Activated effector memory CD4-positive, alpha-beta T cell treated with anti-CD3 and anti-CD28 coated beads, Interleukin-2, amount 50 U/mL, for 16 hours (primary cell): ENCODE measurements at regions not wholly inside any gene's neighbourhood (a gene's known extent, or its start where the extent isn't known, plus 50 kb on each side); places are given as distances from the start of the nearest gene placed in this dataset.
A peak's percentile ranks its signal among the peaks of the same experiment; 100 is the strongest.
"Not testable (repeated sequence)": the region's sequence is repeated elsewhere in the genome, so short reads cannot be mapped to it uniquely, and the experiment has no call there.

Experiments used
- DNase-seq: peaks from one replicate; pipeline ENCODE4 v3.0.0-alpha.2; 2020

DNA sequence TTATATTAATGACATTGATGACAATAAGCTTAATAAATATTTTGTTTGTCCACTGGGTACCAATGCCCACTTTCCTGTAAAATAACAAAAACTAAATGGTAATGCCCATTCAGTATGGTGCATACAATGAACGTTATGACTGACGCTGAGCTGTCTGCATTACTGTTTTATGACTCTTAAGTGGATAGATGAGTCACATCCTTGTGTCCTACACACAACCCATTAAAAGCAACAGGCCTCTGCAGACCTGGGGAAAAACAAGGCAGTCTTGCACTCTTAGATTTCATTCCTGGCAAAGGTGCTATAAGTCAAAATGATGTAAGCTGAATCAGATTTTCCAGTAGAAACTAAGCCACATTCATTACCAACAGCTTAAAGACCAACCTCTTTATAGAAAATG is 176.3 kb upstream of the TMEM45B start:
- no peak for DNase-seq

GRCh38 chr11:129640671-129641070 is 175.0 kb upstream of the TMEM45B start:
- no peak for DNase-seq

DNA sequence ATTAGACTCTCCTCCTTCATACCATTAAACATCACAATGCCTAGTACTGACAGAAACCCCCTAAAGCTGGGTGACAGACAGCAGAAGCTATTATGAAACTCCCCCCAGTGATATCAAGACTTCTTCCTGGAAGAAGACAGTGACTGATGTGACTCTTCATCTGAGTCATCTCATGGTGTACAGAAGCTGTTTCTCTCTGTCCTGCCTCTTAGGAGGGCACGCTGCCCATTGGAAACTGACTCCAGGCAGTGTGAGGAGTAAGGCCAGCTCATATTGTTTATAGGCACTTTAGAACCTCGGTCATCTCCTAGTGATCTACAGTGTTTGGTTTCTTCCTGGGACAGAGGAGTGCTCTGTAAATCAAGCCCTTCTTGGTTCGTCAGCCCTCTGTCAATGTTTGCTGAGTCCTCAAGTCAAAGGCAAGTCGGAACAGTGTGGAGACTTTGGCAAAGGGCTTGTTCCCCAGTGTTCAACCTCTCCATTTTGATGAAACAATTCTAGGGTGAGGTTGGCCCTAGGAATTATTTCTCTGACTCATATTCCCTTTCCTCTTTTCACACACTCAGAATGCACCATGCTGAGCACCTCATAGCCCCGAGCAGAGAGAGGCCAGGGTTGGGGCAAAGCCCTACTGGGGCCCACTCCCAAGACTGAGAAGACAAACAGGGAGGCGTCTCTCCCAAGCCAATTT is 172.5 kb upstream of the TMEM45B start:
- no peak for DNase-seq

DNA sequence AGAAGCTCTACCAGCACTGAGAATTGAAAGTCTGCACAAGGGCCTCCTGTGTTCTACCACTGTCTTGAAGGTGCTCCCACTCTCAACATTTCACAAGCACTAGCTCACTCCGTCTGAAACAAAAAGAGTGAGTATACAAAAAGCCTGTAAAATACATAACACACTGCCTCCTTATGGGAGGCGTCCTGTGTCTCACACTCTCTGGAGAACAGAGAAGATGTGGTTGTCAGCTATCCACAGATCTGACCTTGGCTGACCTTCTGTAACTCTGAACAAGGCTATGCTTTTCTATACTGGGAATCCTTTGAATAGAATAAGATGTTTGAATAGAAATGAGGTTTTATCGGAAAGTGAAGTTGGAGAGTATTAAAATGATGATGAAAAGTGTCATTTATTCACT is 171.3 kb upstream of the TMEM45B start:
- DNase-seq = no peak

DNA sequence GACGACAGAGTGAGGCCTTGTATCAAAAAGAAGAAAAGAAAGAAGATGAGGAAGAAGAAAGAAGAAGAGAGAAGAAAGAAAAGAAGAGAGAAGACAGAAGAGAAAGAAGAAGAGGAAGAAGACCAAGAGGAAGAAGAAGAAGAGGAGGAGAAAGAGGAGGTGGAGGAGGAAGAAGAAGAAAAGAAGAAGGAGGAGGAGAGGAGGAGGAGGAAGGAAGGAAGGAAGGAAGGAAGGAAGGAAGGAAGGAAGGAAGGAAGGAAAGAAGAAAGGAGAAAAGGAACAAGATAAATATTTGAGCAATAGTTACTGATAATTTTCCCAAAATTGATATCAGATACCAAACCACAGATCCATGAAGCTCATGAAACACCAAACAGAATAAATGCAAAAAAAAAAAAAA is 169.7 kb upstream of the TMEM45B start:
- no peak for DNase-seq

- DNase-seq = not testable (repeated sequence)
Observed at GRCh38 chr11:129650044-129650443, 165.6 kb upstream of the TMEM45B start.

DNA sequence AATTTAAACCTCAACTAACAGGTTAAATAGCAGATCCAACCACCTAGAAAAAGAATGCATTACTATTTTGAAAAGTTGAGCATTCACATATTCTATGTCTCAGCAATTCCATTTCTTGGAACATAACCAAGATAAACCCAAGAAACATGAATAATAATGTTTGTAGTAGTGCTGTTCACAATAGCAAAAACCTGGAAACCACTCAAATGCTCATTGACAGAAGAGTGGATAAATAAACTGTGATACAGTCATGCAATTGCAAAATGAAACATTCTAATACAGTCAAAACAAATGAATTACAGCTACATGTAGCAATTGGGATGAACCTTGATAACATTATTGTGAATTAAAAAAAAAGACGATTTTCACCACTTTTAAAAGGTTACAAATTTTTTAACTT is 162.8 kb upstream of the TMEM45B start:
- no peak for DNase-seq

GRCh38 chr11:129655247-129655832 is 160.3 kb upstream of the TMEM45B start:
- no peak for DNase-seq

DNA sequence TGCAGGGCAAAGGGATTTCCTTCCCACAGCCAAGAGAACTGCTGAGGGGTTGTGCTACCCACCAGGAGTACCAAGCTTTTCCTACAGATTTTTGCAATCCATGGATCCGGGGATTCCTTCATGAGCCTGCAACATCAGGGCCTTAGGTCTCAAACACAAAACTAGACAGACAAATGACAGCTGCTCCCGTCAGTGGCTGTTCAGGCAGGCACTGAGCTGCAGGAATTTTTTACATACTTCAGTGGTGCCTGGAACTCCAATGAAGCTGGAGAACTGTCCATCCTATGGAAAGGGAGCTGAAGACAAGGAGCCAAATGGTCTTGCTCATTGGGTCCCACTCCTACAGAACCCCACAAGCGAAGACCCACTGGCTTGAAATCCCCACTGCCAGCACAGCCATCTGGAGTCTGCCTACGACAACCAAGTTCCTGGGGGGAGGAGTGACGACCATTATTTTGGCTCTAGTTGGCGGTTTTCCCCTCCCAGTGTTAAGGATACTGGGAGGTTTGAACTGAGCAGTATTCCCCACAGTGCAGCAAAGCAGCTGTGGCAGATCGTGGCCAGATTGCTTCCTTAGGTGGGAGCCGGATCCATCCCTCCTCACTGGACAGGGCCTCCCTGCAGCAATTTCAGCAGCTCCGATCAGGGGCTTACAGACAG is 157.7 kb upstream of the TMEM45B start:
- no peak for DNase-seq

- no peak for DNase-seq
Observed at GRCh38 chr11:129658526-129658867, 157.2 kb upstream of the TMEM45B start.

- no peak for DNase-seq
Observed at GRCh38 chr11:129680907-129681306, 134.7 kb upstream of the TMEM45B start.

- no peak for DNase-seq
Observed at GRCh38 chr11:129681344-129682114, 134.1 kb upstream of the TMEM45B start.

DNA sequence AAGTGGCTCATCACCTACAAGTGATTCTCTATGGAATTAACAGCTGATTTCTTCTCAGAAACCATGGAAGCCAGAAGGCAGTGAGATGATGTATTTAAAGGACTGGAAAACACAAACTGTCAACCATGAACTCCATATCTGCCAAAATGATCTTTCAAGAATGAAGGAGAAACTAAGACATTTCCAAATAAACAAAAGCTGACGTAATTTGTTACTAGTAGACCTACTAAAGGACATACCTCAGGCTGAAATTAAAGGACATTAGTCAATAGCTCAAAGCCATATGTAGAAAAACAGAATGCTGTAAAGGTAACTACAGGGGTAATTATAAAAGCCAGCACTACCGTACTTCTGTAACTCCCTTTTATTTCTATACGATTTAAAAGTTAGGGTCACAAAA is 129.4 kb upstream of the TMEM45B start:
- no peak for DNase-seq

DNA sequence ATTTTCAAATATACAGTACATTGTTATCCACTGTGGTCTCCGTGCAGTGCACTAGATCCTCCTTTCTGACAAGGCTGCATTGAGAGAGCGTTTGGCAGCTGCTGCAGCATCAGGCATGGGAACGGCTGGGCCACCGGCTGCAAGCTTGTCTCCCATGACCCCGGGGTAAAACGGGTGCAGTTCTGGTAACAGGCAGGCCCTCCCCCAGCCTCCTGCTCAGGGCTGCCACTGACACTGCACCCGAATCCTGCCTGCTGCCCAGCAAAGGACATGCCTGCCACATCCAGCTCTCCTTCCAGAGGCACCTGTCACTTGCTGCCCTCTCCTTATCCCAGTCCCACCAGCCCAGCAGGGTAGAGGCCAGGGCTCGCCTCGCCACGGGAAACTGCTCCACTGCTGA is 124.5 kb upstream of the TMEM45B start:
- no peak for DNase-seq

DNA sequence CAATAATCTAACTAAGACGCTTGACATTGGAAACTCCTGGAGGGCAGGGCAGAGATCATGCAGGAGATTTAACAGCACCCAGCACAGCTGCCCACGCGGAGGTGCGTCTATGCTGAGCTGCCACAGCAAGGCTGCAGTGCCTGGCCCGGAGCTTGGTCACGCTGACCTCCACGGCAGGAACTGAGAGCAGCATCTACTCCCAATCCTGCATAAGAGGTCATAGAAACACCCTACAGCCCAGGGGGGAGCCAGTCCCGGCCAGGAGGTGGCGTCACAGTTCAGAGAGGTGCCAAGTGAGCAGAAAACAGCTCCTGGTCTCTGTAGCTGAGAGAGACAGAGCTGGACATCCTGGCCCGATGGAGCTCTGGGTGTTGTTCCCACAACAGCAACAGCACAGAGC is 121.1 kb upstream of the TMEM45B start:
- DNase-seq = no peak

DNA sequence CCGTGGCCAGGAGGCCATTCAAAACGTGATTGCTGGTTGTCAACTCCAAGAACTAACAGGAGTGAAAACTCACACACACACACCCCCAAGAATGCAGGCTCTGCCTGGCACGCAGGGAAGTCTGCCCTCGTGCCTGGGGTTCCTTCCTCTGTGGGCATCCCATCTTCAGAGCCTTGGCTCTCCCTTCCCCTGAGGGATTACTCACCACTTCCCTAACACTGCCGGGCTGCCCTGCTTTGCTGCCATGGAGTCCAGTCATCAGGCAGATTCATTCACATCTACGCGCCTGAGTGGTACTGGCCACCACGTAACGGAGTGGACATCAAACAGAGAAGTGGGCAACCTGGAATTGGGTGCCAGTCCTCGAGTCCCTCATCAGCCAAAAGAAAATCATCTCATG is 120.7 kb upstream of the TMEM45B start:
- no peak for DNase-seq

GRCh38 chr11:129695571-129696308 is 119.9 kb upstream of the TMEM45B start:
- DNase-seq = peak; percentile 86

DNA sequence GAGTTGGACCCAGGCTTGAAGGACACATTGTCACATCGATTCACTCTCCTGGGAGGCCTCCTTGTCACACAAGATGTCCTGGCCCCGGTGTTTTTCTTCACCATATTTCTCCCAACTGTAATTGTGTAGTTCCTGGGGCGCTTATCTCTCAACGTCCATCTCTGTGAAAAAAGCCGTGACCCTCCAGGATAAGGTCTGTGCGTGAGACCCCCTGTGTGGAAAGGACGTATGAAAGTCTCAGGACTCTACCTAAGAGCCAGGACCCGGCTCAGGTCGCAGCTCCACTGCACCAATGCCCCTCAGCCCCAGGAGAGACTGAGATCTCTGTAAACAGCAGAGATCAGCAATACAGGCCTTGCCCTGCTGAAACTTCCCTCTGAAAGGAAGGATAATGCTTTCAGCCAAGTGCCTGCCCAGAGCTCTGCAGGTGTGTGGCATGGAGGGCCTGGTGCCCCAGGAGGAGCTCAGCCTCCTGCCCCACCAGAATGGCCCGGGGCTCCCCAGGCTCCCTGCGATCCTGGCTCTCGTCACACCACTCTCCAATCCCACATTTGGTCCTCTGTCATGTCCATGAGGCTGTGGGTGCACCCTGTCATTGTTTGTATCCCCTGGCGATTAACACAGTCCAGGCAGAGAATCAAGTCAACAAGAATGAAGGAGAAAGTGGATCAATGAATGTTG is 119.2 kb upstream of the TMEM45B start:
- no peak for DNase-seq

GRCh38 chr11:129698212-129698611 is 117.4 kb upstream of the TMEM45B start:
- DNase-seq = no peak

GRCh38 chr11:129699711-129700304 is 115.8 kb upstream of the TMEM45B start:
- no peak for DNase-seq

GRCh38 chr11:129700701-129701100 is 114.9 kb upstream of the TMEM45B start:
- no peak for DNase-seq

DNA sequence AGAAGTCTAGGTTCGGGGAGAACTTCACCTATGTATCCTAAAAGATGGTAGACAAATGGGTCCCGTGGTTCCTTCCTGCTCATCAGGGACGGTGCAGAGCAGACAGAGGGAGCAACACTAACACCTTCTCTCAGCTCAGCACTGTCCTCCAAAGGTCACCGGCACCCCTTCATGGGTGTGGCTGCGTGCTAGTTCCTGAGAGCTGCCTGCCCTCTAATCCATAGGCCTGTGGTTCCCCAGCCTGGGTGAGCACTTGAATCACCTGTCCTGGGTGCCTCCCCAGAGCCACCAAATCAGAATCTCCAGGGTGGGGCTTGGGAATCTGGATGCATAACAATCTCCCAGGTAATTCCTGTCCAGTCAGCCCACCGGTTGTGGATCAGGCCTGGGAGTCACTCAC is 113.9 kb upstream of the TMEM45B start:
- DNase-seq = no peak
